GM19397 (cell line): ENCODE measurements at regions not wholly inside any gene's neighbourhood (a gene's known extent, or its start where the extent isn't known, plus 50 kb on each side); places are given as distances from the start of the nearest gene placed in this dataset.
"Not testable (repeated sequence)": the region's sequence is repeated elsewhere in the genome, so short reads cannot be mapped to it uniquely, and the experiment has no call there.

Experiments used
- ATAC-seq: cut with Tn5 transposase; IDR thresholded peaks from one replicate; pipeline ENCODE4 v1.9.1; 2021; ENCODE audit warnings: mild to moderate bottlenecking, moderate library complexity; ENCODE audit not compliant: unreplicated experiment

DNA sequence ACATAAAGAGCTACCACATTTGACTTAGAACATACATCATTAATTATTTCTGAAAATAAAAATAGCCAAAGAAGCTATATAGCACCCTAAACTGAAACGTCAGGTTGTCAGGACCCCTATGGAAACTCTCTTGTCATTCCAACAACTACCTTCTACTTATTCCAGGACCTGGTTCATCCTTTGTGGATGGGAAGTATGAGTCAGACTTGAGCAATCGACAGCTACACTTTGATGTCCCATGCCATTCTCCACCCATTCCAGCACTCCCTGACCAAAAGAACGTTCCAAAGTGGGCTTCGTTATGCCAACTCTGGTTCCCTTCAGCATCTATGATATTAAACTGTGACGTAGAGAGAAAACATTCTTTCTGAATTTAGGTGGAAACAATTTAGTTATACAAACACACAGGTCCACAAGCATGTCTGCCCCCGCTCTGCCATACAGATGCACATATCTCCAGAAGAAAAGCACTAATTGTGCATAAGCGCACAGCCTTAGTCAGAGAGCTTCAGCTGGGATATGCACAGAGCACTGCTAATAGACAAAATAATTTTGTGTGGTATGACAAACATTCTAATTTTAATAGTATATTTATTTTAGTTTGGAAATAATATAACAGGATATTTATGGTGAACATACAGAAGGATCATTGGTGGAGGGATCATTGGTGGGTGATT, 723.1 kb upstream of the B3GALT2 start:
- ATAC-seq: no peak

DNA sequence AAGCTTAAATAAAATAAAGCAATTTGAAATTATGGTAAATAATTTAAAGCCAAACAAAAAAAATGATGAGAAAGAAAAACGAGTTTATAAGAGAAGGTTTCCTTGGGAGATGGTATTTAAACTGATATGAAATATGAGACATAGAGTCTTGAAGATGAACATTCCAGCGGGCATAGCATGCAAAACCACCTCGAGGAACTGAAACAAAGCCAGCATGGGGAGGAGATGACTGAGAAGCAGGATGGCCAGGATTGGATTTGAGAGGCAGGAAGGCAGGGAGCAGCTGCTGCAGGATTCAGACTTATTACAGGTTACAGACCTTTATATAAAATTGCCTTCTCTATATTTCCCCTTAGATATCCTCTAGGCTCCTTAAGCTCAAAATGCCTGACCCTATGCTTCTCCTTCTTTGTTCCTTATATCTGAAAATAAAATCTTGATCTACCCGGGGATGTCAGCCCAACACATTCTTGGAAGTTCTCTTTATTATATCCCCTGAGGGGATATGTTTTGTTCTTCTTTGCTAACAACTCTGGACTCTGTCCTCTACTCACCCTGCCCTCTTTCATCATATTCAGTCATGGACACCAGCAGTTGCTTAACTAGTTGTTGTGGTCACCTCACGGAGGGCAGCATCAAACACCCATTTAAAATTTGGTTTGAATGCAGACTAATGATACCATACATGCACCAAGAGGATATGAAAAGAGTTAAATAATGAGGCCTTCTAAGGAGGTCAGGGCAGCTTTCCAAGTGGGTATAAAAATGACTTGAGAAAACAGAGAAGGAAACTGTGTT, 719.1 kb upstream of the B3GALT2 start:
- ATAC-seq: no peak

DNA sequence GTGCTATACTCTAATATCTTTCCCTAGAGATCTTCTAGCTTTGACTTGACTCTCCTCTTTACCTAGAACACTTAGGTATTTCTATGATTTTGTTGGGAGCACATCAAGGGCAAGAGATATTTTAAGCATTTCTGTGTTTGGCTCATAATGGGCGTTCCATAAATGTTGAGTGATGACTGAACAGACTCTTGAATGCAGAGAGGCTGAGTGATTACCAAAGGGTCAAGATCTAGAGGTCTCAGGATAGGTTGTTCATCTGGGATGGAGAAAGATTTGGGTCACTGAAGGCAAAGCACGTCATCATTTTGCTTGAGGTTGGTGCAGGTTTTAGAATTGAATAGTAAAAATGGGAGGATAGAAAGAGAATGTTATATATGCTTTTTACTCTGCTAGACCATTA, 705.4 kb upstream of the B3GALT2 start:
- ATAC-seq: no peak

DNA sequence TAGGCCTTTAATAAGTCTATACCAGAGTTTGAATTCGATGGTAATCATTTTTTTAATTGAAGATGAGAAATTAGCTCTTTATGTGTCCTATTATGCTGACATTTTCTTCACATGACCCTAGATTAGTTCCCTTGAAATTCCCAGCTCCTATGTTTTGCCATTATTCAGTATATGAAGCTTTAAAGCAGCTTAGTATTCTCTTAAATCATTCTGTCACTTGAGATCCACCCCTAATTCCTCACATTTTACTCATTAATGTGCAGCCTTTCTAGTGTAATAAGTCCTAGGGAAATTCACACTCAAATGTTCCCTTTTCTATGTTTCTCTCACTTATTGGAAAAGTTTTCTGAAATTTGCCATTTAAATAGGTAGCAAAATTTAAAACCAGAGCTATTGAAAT, 704.5 kb upstream of the B3GALT2 start:
- ATAC-seq: no peak

DNA sequence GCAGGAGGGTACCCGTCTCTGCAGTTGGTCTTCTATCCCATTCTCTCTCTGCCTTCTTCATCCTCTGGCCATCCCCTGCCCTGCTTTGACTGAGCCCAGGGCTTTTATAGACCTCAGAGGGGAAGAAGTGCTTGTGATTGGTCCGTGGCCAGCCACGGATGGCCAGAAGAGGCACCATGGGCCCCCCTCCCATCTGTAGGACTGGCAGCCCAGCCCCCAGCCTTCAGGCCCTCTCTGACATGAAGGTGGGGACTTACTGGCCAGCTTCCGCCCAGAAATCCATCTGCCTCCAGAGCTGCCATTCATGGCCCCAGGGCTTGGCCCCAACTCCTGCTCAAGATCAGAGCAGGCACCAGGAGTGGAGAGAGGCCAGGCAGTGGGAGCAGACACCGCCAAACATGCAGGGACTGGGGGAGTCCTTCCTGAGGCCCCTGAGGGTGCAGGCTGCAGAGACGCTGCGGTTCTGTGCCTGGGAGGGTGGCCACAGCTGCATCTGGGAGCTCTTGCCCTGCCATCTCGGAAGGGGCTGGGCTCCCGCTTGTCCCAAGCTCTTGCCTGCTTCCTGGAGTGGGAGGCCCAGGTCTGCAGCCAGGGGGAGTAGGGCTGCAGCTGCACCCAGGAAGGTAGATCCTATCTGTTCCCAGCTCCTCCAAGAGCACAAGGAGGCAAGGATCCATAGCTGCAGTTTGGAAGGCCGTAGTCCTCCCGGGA, 698.6 kb upstream of the B3GALT2 start:
- no peak for ATAC-seq

DNA sequence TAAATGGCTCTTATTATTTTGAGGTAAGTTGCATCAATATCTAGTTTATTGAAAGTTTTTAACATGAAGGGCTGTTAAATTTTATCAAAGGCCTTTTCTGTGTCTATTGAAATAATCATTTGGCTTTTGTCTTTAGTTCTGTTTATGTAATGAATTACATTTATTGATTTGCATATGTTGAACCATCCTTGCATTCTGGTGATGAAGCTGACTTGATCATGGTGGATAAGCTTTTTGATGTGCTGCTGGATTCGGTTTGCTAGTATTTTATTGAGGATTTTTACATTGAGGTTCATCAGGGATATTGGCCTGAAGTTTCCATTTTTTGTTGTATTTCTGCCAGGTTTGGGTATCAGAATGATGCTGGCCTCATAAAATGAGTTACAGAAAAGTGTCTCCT, 691.5 kb upstream of the B3GALT2 start:
- not testable (repeated sequence) for ATAC-seq

DNA sequence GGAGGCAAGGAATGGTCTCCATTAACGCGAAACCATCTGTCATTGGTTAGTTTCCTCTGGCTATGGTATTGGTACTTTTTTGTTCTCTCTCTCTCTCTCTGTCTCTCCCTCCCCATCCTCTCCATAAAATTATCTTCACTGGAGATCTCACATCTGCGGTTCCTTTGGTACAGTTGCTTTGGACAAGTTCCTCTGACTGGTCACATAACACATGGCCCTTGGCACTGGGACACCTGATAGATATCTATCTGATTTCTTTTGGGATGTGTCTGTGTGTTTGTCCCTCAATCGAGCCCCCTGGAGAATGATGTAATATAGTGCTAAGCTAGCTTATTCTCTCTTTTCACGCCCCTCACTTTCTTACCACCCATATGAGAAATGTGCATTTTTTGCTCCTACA, 682.0 kb upstream of the B3GALT2 start:
- ATAC-seq: no peak

DNA sequence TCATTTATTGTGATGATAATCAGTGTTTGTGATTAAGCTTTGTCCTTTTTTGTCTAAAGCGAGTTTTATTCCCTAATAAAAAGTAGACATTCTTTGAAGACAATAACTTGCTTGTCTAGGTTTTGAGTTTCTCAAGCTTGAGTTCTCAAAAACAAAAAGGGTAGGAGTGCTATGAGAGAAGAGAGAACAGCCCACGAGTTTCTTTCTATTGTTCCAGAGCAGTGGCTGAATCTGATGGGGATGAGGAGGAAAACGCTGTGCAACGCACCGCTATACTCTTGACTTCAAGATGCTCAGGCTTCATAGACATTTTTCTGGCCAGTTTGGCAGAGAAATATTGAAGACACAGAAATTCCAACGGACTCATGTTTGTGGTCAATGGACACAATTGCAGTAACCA, 669.8 kb upstream of the B3GALT2 start:
- ATAC-seq: no peak

DNA sequence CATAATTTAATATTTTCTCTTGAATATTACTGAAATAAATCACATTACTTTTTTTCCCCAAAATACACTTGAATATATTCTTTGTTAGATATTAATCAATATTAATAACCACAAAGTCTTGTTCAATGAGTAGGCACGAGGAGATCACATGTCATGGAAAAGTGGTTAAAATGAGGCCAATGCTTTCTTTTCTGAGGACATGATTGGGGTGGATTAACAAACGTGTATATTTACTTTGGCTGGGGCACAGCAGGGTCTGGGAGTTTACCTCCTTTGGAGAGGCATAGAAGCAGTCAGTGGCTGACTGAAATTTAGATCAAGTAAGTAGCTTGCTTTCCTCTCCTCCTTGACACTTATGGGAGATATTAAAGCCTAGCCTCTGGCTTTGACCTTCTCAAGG, 664.3 kb upstream of the B3GALT2 start:
- no peak for ATAC-seq

DNA sequence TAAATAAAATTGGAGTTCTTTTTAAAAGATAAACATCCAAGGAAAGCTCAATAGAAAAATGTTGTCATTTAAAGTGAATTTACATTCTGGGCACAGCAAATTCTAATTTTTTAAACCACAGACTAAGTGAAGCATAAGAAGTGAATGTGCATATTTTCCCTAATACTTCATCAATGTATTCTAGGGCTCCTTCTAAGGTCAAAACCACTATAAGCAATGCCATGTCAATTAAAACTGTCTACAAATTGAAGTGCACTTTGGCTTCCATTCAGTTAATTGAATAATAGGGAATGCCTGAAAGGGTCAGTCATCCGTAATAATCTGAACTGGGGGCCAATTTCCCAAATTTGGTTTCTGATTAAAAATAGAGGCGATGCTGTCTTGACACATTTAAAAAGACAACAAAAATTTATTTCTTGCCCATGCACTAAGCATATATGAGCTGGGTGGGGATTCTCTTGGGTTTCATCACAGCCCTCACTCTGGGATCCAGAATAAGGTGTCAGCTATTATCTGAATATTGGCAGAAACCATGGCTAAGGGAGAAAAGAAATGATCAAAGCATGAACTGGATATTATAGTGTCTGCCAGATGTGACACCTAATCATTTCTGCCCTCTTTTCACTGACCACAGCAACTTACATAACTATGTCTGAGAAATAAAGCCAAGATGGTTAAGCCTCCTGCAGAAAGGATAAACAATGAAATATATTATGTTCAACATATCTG, 660.6 kb upstream of the B3GALT2 start:
- no peak for ATAC-seq

DNA sequence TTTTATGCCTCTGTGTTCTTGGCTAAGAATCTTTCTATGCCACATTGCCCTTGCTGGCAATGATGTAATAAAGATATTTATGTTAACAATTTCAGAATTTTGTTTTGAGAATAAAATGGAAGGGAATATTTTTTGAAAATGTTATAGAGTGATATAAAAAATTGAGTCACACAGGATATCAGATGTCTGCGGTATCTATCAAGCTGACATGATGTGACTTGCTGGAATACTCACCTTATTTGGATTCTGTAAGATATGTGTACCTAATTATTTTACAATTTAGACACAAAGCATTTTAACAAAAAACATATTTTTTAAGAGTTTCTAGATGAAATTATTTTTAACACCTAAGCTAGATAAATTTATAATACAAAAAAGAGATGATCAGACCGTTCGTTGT, 660.0 kb upstream of the B3GALT2 start:
- ATAC-seq: no peak

DNA sequence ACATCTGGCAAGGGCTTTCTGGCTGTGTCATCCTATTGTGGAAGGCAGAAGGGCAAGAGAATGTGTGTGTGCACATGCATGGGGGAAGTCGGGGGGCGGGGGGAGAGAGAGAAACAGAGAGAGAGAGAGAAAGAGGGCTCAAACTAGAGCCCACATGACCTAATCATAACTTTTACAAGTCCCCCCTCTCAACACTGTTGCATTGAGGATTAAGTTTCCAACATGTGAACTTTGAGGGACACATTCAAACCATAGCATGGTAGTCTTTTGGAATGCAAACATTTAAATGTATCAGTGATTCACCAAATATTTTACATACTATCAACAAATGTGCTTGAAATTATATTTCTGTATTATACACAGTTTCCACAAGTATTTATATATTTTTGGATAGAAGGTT, 655.4 kb upstream of the B3GALT2 start:
- ATAC-seq: no peak

DNA sequence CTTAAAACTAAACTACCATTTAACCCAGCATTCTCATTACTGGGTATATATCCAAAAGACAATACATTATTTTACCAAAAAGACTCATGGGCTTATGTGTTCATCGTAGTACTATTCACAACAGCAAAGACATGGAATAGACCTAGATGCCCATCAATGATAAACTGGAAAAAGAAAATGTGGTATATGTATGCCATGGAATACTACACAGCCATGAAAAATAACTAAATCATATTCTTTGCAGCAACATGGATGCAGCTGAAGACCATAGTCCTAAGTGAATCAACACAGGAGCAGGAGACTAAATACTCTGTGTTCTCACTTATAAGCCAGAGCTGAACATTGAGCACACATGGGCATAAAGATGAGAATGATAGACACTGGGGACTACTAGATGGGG, 645.1 kb upstream of the B3GALT2 start:
- no peak for ATAC-seq

DNA sequence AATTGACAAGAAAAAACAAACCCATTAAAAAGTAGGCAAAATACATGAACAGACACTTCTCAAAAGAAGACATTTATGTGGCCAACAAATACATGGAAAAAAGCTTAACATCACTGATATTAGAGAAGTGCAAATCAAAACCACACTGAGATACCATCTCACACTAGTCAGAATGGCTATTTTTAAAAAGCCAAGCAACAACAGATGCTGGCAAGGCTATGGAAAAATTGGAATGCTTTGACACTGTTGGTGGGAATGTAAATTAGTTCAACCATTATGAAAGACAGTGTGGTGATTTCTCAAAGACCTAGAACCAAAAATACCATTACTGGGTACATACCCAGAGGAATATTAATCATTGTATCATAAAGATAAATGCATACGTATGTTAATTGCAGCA, 641.1 kb upstream of the B3GALT2 start:
- no peak for ATAC-seq

DNA sequence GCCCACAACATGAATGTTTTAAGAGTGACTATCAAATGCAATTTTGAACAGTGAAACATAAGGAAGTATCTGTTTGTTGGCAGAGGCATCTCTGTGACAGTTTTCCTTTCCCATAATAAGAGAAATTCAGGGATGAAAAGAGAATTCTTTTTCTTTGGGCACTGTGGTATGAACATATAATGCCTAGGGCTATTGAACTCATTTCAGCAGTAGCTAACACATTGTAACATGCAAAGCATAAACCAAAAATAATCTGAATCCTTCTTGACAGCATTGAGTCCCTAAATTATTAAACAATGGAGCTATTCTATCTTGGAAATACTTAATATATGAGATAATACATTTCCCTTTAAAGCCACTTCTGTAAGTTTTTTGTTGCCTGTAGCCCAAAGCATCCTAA, 633.0 kb upstream of the B3GALT2 start:
- ATAC-seq: no peak

DNA sequence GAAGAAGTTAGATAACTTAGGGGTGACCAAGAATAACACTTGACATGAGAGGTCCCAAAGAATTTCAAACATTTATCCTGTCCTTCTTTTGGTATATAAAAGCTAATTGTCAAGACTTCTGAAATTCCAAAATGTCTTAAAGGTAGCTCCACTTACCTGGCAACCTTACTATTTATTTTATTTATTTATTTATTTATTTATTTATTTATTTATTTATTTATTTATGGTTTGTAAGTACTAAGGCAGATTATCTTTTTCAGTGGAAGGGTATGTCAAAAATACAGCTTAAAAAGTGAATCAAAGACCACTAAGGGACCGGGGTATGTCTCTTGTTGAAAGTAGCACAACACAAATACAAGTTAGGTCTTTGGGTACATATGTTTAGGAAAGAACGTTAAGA, 620.8 kb upstream of the B3GALT2 start:
- ATAC-seq: no peak

DNA sequence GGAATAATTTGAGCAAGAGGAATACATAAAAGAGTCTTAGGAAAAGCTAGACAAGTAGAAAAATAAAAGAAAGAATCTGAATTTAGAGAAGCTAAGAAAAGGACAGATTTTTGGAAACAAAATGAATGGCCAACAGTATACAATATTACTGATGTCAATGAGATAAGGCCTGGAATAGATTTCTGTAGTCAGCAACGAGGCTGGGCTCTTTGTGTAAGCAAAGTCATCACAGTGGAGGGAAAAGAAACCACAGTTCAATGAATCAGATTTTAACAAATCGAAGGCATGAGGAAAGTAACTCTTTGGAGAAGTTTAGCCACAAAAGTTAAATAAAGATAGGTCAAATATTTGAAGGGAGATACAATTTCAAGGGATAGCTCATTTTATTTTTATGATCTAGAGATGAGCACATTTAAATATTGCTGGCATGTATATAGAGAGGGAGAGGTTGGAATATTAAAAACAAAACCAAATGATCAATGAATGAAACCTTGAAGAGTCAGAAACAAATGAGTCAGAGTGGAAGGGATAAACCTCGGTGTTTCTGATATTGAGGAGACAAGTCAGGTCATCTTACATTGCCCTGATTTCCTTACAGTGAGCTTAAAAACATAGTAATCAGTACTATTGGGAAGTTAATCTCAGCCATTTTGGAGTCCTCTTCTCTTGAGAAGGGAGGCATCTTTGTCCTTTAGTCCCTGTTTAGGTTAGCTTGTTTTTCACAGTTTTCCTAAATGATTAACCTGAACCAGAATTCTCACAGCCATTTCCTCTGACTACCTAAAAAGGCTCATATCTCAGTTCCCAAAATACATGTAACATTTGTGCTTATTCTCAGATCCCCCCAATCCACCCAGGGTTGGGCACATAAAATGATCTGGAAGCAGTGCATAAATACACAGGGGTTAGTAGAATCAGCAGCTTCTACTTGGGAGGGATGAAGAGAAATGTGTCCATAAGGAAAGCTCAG, 620.0 kb upstream of the B3GALT2 start:
- ATAC-seq: no peak

DNA sequence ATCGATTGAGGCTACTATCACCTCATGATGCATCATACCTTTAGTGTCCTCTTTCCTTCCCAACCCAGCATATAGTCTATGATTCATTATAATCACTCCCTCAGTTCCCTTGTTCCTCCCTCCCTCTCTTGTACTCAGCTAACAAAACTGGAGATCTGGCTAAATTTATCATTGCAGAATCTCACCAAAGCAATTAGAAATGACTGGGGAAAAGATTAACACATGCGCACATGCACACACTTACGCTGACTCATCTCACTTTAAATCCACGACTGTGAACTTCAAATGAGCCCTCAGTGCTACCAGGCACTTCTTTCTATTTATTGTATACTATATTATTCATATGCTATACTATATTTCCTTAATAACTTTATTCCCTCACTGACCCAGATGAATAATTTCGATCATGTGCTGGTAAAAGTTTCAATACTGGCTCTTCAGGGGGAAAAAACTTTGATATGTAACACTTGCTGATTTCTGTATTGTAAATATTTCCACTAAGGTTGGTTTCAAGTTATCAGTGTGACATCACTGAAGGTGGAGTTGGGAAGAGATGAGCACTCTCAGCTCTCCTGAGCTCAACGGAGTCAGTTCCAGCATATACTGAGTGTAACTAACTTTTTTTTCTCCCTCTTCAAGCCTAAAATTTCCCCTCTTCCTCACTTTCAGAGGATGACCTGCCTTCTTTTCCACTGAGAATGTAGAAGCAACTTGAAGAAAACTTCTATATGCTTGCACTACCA, 613.7 kb upstream of the B3GALT2 start:
- ATAC-seq: no peak

DNA sequence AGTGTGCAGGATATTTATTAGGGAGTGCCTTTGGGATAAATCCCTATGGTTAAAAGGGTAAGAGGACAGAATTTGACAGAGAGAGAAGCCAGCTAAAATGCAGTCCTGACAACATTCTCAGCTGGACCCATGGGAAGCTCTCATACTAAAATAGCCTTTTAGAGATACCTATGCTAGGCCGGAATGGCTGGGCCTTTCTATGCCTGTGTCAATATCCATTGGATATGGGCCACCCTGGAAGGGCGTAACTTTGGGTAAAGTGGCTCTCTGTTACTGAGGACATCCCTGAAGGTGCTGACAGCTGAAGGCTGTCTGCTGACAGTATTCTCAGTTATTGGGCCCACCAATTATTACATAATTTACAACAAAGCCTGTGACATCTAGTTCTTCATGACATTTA, 613.0 kb upstream of the B3GALT2 start:
- ATAC-seq: no peak

DNA sequence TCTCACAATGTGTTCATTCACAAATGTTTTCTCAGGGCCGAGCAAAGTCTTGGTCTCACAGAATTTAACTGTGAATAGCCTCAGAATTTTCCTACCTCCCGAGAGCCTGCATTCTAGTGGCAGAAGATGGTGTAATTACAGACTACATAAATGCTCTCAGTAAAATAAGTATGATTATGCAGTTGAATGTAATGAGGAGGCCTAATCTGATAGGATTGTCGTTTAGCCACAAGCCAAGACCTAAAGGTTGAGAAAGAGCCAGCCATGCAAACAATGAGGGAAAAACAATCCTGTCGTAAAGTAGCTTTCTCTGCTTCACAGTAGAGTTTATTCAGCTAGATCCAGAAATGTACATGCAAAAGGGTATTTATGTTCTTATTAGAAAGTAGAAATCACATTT, 607.8 kb upstream of the B3GALT2 start:
- ATAC-seq: no peak
